ENCODE measurements at regions not wholly inside any gene's neighbourhood (a gene's known extent, or its start where the extent isn't known, plus 50 kb on each side); places are given as distances from the start of the nearest gene placed in this dataset.

DNA sequence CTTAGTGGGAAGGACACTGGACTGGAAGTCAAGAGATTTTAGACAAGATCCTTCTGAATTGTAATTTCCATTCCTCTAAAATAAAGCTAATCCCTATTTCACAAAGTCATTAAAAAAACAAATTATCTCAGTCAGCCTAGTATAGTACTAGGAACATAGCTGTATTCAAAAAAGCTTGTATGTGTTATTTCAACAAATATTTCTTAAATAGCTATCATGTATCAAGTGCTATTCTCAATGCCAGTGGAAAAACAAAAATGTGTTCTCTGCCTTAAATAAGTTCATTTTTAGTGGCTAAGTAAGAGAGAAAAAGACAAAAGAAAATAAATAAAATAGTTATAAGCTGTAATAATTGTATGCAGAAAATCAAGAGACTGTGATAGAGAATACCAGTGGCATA lies 541.8 kb upstream of the CDH2 start:
- DNase-seq (no peak), ATAC-seq (no peak)
- TF ChIP-seq, protein P1, sequence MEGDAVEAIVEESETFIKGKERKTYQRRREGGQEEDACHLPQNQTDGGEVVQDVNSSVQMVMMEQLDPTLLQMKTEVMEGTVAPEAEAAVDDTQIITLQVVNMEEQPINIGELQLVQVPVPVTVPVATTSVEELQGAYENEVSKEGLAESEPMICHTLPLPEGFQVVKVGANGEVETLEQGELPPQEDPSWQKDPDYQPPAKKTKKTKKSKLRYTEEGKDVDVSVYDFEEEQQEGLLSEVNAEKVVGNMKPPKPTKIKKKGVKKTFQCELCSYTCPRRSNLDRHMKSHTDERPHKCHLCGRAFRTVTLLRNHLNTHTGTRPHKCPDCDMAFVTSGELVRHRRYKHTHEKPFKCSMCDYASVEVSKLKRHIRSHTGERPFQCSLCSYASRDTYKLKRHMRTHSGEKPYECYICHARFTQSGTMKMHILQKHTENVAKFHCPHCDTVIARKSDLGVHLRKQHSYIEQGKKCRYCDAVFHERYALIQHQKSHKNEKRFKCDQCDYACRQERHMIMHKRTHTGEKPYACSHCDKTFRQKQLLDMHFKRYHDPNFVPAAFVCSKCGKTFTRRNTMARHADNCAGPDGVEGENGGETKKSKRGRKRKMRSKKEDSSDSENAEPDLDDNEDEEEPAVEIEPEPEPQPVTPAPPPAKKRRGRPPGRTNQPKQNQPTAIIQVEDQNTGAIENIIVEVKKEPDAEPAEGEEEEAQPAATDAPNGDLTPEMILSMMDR (IDR thresholded peaks at IDR 0.05): no peak
- no peaks in the 10 kb centered on the region for H3K36me3 ChIP-seq
- H3K4me3 ChIP-seq: no peak overlapping the region
- H3K27ac ChIP-seq: no peak overlapping the region
- H3K27me3 ChIP-seq (ENCODE audit: low read depth): no peaks in the 10 kb centered on the region
- intact Hi-C loops (cut with DNase I): no loop called here
- H3K9me3 ChIP-seq: no peaks in the 10 kb centered on the region
- H3K4me1 ChIP-seq: no peaks in the 10 kb centered on the region

- Histone ChIP-seq H3K9me3 (no peaks in the 10 kb centered on the region), H3K36me3 (no peaks in the 10 kb centered on the region), H3K4me3 (no peak overlapping the region), H3K27ac (no peak overlapping the region), H3K27me3 (ENCODE audit: low read depth) (no peaks in the 10 kb centered on the region), H3K4me1 (no peaks in the 10 kb centered on the region)
- intact Hi-C loops (cut with DNase I): no loop called here
- DNase-seq (no peak), ATAC-seq (no peak)
- TF ChIP-seq, protein P1 (IDR thresholded peaks at IDR 0.05): no peak
These were observed 539.4 kb upstream of the CDH2 start for GRCh38 chr18:28716338-28716737.

GRCh38 chr18:28715206-28715605 lies 538.3 kb upstream of the CDH2 start:
- intact Hi-C loops (cut with DNase I): no loop called here
- TF ChIP-seq, protein P1 (IDR thresholded peaks at IDR 0.05): no peak
- Histone ChIP-seq H3K27ac (no peak overlapping the region), H3K4me1 (no peaks in the 10 kb centered on the region), H3K9me3 (no peaks in the 10 kb centered on the region), H3K27me3 (ENCODE audit: low read depth) (no peaks in the 10 kb centered on the region), H3K36me3 (no peaks in the 10 kb centered on the region), H3K4me3 (no peak overlapping the region)
- DNase-seq (no peak), ATAC-seq (no peak)

DNA sequence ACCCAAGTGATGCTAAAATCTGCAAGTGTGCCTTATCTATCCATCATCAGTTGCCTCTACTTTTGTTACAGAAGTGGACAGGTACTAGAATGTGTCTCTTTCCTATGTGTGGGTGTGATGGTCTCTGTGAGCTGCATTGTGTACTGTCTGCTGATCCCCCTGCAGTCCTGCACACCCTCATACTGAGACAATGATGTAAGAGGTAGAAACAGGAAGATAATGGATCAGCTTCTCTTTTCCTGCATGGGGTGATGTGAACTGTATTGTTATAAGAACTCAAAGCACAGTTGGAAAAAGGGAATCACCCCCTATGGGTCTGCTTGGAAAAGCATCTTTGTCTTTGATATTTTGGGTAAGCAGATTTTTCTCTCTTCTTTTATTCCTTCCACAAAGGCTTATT lies 537.6 kb upstream of the CDH2 start:
- TF ChIP-seq, protein P1 (IDR thresholded peaks at IDR 0.05): no peak
- Histone ChIP-seq H3K27ac (no peak overlapping the region), H3K9me3 (no peaks in the 10 kb centered on the region), H3K4me1 (no peaks in the 10 kb centered on the region), H3K36me3 (no peaks in the 10 kb centered on the region), H3K4me3 (no peak overlapping the region), H3K27me3 (ENCODE audit: low read depth) (no peaks in the 10 kb centered on the region)
- intact Hi-C loops (cut with DNase I): no loop called here
- DNase-seq: no peak
- no peak for ATAC-seq

- no peak overlapping the region for H3K27ac ChIP-seq
- ATAC-seq (no peak), DNase-seq (no peak)
- no peak overlapping the region for H3K4me3 ChIP-seq
- no peaks in the 10 kb centered on the region for H3K9me3 ChIP-seq
- H3K27me3 ChIP-seq (ENCODE audit: low read depth): no peaks in the 10 kb centered on the region
- H3K36me3 ChIP-seq: no peaks in the 10 kb centered on the region
- intact Hi-C loops (cut with DNase I): no loop called here
- no peaks in the 10 kb centered on the region for H3K4me1 ChIP-seq
- TF ChIP-seq, protein P1 (IDR thresholded peaks at IDR 0.05): no peak
These were observed 536.0 kb upstream of the CDH2 start for GRCh38 chr18:28712796-28713425.

Data from lower lobe of right lung (tissue), 2 donors.